NCI-H446 (cell line): ENCODE measurements at regions not wholly inside any gene's neighbourhood (a gene's known extent, or its start where the extent isn't known, plus 50 kb on each side); places are given as distances from the start of the nearest gene placed in this dataset.
A peak's percentile ranks its signal among the peaks of the same experiment; 100 is the strongest.

Experiments used
- DNase-seq, 2 experiments: peaks; one replicate each; lab custom pipeline; 2025; lab: John Stamatoyannopoulos, UW

DNA sequence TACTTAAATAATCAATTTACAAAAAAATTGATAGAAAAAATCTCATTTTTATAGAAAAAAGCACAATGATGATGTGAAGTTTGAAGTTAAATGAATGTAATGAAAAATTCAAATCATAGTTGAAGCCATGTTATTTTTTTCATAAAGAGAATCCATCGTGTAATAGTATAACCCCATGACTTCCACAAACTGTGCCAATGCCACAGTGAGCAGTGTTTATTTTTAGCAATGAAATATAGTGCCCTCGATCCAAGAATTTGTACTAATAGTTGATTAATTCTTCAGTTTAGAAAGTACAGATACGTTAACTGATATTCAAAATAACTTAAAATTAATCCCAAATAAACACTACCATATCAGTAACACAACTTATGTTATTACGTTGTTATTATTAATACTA lies 225.9 kb downstream of the PTPRC start:
- DNase-seq = peak in 1 of 2 experiments; percentile 44

DNA sequence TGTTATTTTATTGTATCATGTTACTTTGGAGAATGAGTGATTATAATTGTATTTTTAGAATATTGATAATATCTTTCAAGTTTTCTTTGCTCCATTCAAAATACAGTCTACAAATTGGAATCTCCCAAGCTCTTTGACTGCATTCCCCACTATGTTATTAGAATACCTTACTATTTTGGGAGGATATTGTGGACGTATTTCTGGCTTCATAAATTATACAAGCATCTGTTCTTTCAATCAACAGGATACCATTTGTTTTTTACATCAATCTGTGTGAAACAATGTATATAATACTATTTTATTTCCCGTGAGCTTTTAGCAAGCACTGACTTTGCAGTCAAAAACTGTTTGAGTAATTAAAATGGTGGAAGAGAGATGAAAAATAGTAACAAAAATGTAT lies 226.5 kb downstream of the PTPRC start:
- DNase-seq = no peak

DNA sequence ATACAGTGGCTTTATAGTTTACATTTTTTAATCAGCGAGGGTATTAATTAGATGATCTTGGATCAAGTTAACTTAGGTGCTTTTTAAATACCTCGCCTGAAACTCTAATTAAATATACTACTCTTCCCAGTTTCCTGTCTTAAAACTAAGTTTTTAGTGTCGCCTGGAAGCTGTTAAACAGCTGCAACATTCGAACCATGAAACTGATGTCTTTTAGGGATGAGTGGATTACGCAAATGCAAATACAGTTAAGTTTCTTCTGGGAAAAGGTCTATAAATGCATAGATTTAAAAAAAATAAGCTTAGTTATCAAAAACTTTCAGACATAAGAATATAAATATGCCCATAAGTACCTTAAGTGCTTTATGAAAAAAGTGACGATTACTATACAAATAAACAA lies 228.3 kb downstream of the PTPRC start:
- no peak for DNase-seq

DNA sequence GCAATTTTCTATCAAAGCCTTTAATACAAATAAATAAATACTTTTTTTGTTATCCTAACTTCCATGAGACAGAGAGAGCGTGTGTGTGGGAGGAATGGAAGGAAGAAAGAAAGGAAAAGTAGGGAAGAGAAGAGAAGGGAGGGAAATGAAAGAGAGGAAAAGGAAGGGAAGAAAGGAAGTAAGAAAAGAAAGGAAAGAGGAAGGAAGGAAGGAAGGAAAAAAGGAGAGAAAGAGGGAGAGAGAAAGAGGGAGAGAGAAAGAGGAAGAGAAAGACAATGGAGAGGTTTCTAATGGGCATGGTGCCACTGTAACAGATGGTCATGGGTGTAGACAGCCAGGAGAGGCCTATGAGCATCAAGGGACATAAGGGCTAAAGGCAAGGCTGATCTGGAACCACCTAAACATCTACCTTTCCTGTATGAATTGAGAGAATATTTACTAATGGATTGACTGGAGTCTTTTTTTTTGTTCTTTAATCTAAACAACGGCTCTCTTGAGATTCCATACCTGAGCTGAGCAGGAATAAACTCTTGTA lies 234.9 kb downstream of the PTPRC start:
- peak in 1 of 2 experiments; percentile 62 for DNase-seq

DNA sequence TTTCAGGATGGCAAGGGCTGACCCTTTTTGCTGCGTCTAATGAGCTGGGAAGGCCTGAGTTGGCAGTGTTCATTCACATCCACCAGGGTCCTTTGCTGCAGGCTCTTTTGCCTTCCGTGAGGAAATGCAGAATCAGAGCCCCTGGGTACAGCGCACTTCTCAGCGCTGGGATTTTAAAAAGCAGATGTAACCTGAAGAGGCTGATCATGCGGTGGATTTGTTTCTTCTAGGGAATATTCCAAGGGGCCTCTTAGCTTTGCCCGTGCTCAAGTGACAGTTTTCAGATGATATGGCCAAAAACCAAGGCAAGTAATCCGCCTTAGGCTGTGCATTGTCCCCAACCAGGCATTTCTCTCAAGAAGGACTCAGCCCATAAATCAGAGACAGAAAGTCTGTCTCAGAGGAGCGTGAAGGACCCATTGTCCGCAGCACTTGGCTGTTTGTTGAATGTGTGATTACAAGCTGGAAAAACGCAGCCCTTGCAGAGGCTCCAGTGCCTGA lies 237.6 kb downstream of the PTPRC start:
- DNase-seq = peak; percentile 53 to 70

DNA sequence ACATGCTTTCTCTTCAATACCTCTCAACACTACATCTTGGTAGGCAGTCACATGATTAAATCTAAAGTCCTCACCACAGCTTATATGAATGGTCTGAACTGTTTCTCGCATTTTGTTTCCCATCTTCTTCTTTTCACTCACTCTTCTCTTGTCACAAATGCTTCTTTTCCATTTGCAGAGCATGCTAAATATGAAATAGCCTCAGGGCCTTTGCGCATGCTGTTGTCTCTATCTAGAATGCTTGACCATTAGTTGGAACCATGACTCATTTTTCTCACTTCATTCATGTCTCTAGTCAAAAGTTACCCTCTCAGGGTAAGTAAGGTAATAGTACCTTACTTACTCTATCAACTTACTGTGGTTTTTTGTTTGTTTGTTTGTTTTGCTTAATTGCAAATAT lies 239.7 kb downstream of the PTPRC start:
- DNase-seq = no peak

DNA sequence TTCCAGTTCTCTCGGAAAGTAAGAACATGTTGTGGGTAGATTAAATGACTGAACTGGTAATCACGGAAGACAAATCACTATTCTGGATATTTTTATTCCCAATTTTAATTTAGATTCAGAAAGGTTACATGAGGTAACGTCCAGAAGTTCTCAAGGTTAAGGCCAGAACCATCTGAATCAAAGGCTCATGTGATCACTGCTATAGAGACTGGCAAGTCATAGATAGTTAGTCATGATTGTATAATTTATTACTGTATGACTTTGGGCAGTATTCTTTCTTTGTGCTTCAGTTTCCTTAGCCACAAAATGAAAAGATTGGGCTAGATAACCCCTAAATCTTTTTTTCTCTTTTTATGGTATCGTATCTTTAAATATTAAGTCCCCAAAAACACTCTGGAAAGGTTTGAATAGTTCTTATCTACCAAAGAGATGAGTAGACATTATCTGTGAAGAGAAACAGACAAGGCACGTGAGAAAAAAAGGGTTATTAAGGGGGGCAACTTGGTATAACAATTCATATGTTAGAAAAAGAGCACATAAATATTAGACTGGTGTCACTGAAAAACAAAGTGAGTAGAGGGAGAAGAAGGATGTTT lies 241.0 kb downstream of the PTPRC start:
- no peak for DNase-seq

DNA sequence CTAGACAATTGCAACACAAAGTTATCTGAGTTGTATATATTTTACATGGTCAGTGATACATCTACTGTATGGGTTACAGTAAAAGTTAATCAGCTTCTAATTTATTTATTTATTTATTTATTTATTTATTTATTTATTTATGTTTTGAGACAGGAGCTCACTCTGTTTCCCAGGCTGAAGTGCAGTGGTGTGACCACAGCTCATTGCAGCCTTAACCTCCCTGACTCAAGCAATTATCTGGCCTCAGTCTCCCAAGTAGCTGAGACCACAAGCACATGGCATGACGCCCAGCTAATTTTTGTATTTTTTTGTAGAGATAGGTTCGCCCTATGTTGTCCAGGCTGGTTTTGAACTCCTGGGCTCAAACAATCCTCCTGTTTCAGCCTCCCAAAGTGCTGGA lies 241.6 kb downstream of the PTPRC start:
- DNase-seq = no peak

DNA sequence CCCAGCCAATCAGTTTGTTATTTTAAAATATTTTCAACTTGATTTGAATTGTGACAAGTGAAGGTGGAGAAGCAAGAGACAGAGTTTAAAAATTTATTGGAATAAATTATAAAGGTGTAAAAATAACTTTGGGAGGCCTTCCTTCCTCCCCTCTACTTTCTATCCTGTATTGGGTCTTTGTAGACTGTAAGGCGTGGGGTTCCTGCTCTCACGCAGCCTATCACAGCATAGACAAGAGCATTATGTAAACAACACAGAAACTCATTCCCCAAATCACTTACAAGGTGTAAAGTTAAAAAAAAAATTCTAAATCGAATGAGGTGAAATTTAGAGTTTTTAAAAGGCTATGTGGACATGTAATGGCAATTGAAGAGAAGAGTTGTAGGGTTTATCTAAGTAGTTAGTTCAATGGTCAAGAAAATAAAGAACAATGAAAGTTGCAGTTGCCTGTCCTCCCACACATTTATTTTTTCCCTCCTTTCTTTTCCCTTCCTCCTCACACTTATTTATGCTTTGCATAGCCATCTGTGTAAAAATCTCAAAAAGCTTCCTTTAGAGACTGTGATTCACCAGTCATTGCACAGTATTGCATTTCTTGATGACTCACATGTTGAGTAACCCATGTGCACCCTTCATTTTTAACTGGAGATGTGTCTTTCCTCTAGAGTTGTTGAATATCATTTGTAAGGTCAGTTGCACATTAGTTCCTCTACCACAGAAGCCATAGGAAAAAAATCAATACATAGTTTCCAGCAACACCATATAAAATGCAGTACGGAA lies 242.2 kb downstream of the PTPRC start:
- DNase-seq = peak in 1 of 2 experiments; percentile 70

DNA sequence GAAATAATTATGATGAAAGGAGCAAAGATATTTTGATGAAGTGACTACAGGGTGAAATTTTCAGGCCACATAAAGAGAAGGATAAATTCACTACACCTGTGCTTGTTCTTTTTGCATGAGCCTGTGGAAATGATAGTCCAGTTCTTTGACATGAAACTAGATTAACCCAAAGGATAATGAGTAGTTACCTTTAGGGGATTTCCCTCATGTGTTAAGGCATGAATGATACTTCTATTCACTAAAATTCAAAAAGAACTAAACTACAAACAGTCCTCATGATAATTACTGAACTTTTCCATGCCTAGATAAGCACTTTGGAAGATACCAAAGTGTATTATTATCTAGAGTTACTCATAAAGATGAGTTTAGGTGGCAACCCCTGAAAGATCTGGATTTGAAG lies 244.3 kb downstream of the PTPRC start:
- no peak for DNase-seq

DNA sequence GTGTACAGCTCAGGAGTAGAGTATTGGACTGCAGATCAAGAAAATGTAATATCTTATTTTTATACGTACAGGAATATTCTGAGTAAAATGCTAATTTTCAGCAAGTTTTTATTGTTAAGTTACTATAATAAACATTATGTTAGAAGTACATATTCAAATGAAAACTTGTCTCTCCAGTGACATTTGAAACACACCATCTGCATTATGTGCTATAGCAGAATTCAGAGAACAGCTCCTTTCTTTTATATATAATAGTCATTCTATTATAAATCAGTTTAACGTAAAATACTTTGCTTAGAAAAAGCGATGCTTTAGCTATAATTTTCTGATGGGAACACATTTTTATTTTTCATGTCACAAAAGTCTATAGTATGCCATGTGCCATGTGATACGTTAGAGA lies 249.0 kb downstream of the PTPRC start:
- DNase-seq = no peak

DNA sequence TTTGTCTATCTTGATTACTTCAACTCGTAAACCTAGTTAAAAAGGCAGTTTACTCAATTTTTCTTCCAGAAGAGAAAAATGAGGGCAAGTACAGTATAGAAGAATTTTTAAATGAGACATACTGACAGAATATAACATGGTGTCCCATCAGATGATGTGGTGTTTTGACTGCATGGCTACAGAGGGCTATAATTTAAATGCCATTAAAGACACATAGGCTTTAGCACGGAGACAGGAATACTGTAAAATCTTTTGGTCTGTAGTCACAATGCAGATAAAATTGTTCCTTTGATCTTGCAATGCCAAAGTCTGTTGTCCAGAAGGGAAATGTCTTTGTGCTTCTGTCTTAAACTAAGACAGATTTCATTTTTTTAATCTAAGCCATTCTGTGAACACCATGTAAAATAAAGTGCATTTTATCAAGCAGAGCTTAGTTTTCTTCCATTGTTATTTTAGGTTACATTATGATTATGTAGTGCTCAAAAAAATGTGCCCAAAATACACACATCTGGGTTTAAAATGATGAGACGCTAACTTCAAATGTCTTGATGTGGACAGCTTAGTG lies 249.6 kb downstream of the PTPRC start:
- no peak for DNase-seq

DNA sequence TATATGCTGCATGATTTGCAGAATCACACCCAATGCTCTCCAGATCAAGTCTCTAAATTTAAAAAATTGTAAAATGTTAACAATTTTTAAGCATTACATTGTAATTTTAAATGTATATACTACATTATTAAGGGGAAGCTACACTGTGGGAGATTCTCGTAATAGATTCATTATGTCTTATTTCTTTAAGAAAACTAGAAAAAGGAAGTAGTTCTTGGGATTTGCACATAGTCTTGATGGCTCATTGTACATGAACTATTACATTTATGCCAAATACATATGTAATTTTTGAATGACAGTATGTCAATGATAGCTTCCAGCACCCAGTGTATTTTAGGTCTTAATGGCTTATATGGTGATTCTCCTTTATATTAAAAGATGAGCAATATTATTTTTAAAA lies 250.3 kb downstream of the PTPRC start:
- DNase-seq = no peak

DNA sequence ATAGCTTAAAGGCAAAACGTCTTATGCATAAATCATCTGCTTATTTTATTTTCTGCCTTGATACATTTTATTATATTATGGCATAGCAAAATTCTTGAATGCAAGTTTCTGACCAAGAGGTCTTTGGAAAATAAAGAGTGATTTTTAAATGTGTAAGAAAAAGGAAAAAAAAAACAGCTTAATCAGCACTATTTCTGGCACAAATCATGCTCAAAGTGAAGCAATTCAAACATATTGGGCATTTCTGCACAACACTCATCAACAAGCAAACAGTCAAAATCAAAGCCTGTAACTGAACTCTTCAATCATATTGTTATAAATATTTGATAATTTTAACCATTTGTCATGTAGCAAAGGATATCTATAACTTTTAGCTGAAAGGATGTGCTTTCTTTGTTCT lies 250.9 kb downstream of the PTPRC start:
- DNase-seq = no peak

DNA sequence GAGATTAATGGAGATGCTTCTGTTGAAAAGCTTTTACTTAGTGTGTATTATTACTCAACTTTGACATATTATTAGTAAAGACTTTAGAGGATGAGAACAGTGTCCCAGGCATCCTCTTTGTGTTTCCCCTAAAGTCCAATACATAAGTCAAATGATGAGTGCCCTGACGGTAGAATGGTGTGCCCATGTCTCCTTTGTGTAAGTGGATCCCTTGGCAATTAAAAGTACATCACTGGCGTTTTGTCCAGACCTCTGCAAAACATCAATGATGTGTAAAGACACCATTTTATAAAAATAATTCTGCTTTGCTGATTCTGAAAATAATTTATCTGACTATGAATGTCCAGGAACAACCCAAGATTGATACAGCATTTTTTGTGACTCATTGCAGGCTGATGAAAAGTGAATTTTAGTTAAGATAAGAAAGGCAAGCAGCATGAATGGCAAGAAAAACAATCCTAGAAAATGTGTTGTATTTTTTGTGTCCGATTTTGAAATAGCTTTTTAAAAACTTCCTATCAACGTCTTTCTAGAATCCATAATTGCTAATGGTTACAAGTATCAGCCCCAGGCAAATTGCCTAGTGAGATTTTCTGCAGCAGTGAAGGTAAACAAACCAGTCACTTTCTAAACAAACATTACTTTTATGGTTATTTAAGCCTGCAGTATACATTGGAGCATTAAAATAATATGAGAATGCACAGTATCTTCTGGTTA lies 251.5 kb downstream of the PTPRC start:
- DNase-seq = no peak

DNA sequence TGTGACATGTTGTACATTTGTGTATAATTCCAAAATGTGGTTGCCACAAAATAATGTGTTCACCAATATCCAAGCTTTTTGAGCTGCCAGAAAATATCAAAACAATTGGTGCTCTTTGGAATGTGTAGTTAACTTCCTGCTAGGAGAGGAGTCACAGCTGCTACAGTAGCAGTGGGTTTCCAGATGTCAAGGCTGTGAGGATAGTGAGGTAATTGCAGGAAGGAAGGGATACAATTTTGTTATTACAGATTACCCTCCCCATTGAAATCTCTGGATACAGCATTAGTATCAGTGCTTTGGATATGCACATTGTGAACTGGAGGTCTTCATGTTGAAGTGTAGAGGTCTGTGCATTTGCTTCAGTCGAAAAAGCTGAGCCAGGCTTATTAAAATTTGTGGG lies 253.2 kb downstream of the PTPRC start:
- DNase-seq = peak in 1 of 2 experiments; percentile 58

DNA sequence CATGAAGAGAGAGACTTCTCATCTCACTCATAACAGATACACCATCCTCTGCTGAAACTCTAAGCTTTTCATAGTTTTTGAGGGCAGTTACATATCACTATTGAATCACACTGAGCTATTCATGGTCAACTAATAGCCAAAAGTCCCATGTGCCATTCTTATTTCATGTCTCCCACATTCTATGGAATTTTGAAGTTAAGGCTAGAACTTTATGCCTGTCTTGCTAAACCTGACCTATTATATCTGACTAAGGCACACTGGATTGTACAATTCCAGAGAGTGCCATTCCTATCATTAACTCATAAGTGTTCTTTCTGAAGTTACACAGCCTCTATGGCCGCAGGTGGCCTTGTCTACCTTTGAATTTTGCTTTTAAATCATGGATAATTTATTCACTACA lies 254.3 kb downstream of the PTPRC start:
- no peak for DNase-seq

DNA sequence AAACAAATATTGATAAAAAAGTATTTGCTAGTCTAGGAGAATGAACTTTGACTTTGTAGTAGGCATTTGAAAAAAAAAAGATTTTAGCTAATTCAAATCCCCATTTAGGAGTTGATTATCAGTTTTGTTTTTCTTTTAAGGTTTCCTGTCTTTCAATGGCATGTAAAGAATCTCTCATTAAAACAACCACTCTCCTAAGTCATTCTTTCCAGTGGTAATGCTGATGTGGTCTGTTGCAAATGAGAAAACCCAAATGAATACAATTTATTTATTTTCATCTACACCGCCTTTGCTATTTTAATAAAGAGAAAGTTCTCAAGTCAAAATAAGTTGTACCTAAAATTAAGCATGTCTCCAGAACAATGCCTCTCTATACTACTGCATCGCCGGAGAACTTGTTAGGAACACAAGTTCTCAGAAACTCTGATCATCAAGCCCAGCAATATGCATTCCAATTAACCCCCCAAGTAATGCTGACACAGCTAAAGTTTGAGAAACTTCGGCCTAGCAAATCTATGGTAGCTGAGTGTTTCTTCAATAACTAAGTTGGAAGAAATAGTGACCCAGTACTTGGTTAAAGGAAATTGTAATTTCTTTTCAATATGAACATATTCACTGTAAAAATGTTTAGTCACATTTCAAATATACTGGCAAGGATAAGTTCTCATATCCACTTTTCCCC lies 255.1 kb downstream of the PTPRC start:
- DNase-seq = no peak

DNA sequence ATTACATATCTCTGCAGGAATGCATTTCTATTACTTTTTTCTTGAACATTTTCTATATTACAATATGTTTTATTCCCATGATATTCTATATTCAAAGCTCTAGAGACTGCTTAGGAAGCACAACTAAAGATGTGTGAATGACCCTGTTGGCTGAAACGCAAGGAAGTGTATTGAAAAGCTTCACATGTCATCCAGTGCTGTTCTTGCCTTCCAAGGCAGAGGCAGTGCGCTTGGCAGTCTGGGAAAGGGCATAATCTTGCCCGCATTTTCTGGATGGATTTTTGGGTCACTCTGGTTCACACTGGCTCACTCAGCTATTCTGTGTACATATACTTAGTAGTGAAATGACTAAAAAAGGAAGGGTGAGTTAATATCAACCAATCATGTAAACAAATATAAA lies 262.4 kb downstream of the PTPRC start:
- DNase-seq = peak; percentile 31 to 57

DNA sequence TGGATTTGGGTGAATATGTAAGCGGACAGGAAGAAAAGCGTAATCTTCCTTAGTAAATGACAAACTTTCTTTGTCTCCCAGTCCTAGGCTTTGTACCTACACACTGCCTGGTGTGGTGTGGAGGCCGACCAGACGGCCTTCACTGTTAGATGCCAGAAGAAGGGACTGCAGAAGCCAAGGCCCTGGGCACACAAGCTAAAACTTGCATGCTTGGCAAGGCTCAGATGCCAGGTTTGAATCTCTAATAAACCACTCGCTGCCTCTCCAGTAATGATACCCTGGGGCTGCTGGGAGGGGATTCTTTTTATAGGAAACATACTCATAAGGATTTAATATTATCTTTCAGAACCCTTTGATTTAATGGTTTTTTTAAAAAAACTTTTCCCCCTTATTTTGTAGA lies 263.8 kb downstream of the PTPRC start:
- DNase-seq = peak; percentile 92 to 96

DNA sequence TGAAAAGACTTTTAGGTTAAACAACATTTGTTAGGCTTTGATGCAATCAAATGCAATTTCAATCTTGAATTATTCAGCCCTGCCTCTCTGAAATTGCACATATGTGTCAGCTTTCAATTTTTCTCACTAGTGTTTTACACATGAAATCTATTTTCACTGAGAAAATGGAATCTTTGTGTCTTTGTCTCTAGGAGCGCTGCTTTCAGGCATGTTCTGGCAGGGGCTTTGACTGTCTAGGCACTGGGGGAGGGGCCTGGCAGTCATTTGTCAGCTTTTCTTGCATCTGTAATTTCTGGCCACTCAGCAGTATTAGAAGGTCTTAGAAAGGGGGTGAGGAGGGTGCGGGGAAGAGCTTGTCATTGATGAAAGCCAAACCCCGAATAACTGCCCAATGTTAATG lies 264.4 kb downstream of the PTPRC start:
- DNase-seq = peak; percentile 89 to 93

DNA sequence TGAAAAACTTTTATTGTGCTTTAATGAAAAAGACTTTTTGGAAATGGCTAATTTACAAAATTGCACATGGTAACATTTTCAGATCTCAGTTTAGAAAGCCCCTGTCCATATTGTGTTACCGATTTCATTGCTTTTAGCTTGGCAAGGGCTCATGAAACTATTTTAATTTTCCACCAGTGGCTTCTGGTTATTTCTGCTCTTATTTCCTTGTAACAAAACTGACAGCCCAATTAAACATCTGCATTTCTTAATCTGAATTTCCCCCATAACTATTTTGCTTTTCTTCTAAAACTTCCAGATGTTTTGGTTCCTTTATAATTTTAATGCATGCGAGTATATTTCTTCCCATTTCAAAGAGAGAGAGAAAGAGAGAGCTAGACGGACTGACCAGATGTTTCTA lies 264.8 kb downstream of the PTPRC start:
- no peak for DNase-seq
